H9 (cell line): ENCODE measurements at regions not wholly inside any gene's neighbourhood (a gene's known extent, or its start where the extent isn't known, plus 50 kb on each side); places are given as distances from the start of the nearest gene placed in this dataset.

ENCODE experiments used
- DNase-seq: peaks from one replicate; pipeline ENCODE4 v3.0.0-alpha.2; 2017
- H2AFZ ChIP-seq: one replicate; pipeline ENCODE4 v1.6.1; 2013; ENCODE audit warnings: mild to moderate bottlenecking, low read length, control low read depth, moderate library complexity
- H2AK5ac ChIP-seq: 2 replicates; pipeline ENCODE4 v1.6.1; 2013; ENCODE audit warnings: low read length, control low read depth, mixed read lengths; ENCODE audit not compliant: insufficient read length
- H2BK120ac ChIP-seq: one replicate; pipeline ENCODE4 v1.6.1; 2013; ENCODE audit warnings: low read depth, mild to moderate bottlenecking, low read length, control low read depth, inconsistent platforms; ENCODE audit not compliant: poor library complexity, severe bottlenecking
- H2BK12ac ChIP-seq: 2 replicates; pipeline ENCODE4 v1.6.1; 2013; ENCODE audit warnings: low read length, control low read depth, mixed read lengths, low read depth; ENCODE audit not compliant: insufficient read length
- H2BK15ac ChIP-seq: 2 replicates; pipeline ENCODE4 v1.6.1; 2013; ENCODE audit warnings: low read depth, low read length, control low read depth
- H2BK20ac ChIP-seq: one replicate; pipeline ENCODE4 v1.6.1; 2013; ENCODE audit warnings: low read depth, mild to moderate bottlenecking, low read length, control low read depth, inconsistent platforms; ENCODE audit not compliant: poor library complexity, severe bottlenecking
- H2BK5ac ChIP-seq: 2 replicates; pipeline ENCODE4 v1.6.1; 2013; ENCODE audit warnings: low read length, control low read depth, mixed read lengths; ENCODE audit not compliant: insufficient read length
- H3K14ac ChIP-seq: 2 replicates; pipeline ENCODE4 v1.6.1; 2013; ENCODE audit warnings: low read length, control low read depth; ENCODE audit not compliant: insufficient read depth
- H3K18ac ChIP-seq: 2 replicates; pipeline ENCODE4 v1.6.1; 2013; ENCODE audit warnings: low read depth, mild to moderate bottlenecking, mixed read lengths, low read length, control low read depth; ENCODE audit not compliant: insufficient read length
- H3K23ac ChIP-seq: 2 replicates; pipeline ENCODE4 v1.6.1; 2013; ENCODE audit warnings: low read length, control low read depth, mixed read lengths, low read depth; ENCODE audit not compliant: insufficient read length
- H3K23me2 ChIP-seq: 2 replicates; pipeline ENCODE4 v1.6.1; 2013; ENCODE audit warnings: low read depth, mild to moderate bottlenecking, mixed read lengths, low read length, control low read depth; ENCODE audit not compliant: insufficient read length, poor library complexity, severe bottlenecking
- H3K27ac ChIP-seq: 2 replicates; pipeline ENCODE4 v1.5.1; 2013; ENCODE audit warnings: low read length, control low read depth, mixed read lengths, low read depth; ENCODE audit not compliant: insufficient read length
- H3K27me3 ChIP-seq: 2 replicates; pipeline ENCODE4 v1.6.1; 2013; ENCODE audit warnings: low read length, control low read depth, inconsistent platforms; ENCODE audit not compliant: insufficient read depth
- H3K4ac ChIP-seq: 2 replicates; pipeline ENCODE4 v1.6.1; 2013; ENCODE audit warnings: low read depth, mild to moderate bottlenecking, control low read depth, inconsistent platforms, low read length, moderate library complexity
- H3K4me1 ChIP-seq: 2 replicates; pipeline ENCODE4 v1.6.1; 2013; ENCODE audit warnings: low read length, control low read depth, inconsistent platforms; ENCODE audit not compliant: insufficient read depth
- H3K4me2 ChIP-seq: 2 replicates; pipeline ENCODE4 v1.6.1; 2013; ENCODE audit warnings: low read length, control low read depth, mixed read lengths; ENCODE audit not compliant: insufficient read length, insufficient read depth
- H3K56ac ChIP-seq: 2 replicates; pipeline ENCODE4 v1.6.1; 2013; ENCODE audit warnings: low read depth, mild to moderate bottlenecking, mixed read lengths, low read length, control low read depth; ENCODE audit not compliant: insufficient read length
- H3K79me1 ChIP-seq: 2 replicates; pipeline ENCODE4 v1.6.1; 2013; ENCODE audit warnings: low read depth, mild to moderate bottlenecking, moderate library complexity, low read length, control low read depth, inconsistent platforms; ENCODE audit not compliant: insufficient read depth, poor library complexity, severe bottlenecking
- H3K79me2 ChIP-seq: 2 replicates; pipeline ENCODE4 v1.6.1; 2013; ENCODE audit warnings: low read length, control low read depth, inconsistent platforms; ENCODE audit not compliant: insufficient read depth
- H3K9ac ChIP-seq: 2 replicates; pipeline ENCODE4 v1.6.1; 2013; ENCODE audit warnings: low read length, control low read depth, mixed read lengths; ENCODE audit not compliant: insufficient read length; ENCODE audit errors: extremely low read depth
- H3K9me3 ChIP-seq: one replicate; pipeline ENCODE4 v1.6.1; 2013; ENCODE audit warnings: low read depth, low read length, inconsistent platforms; ENCODE audit not compliant: control insufficient read depth
- H3T11ph ChIP-seq: one replicate; pipeline ENCODE4 v1.6.1; 2013; ENCODE audit warnings: mild to moderate bottlenecking, low read length, control low read depth, inconsistent platforms
- H4K20me1 ChIP-seq: one replicate; pipeline ENCODE4 v1.6.1; 2013; ENCODE audit not compliant: control insufficient read depth, insufficient read length, insufficient read depth
- H4K5ac ChIP-seq: 2 replicates; pipeline ENCODE4 v1.6.1; 2013; ENCODE audit warnings: low read depth, mild to moderate bottlenecking, mixed read lengths, low read length, control low read depth; ENCODE audit not compliant: insufficient read length
- H4K8ac ChIP-seq: replicated peaks from 2 replicates; pipeline ENCODE4 v1.6.1; 2013; ENCODE audit warnings: low read length, control low read depth, mixed read lengths, low read depth; ENCODE audit not compliant: insufficient read length
- H4K91ac ChIP-seq: 2 replicates; pipeline ENCODE4 v1.6.1; 2013; ENCODE audit warnings: low read depth, mild to moderate bottlenecking, moderate library complexity, mixed read lengths, low read length, control low read depth; ENCODE audit not compliant: insufficient read length
- H3K27ac Mint-ChIP-seq, 3 experiments: 2 replicates in 2 of 3; 3 replicates in 1 of 3; pipeline ENCODE4 v1.8.0; 2020 to 2021; ENCODE audit warnings: mixed read lengths in 3 of 3, mild to moderate bottlenecking in 1 of 3, moderate library complexity in 1 of 3
- H3K27me3 Mint-ChIP-seq: 2 replicates; pipeline ENCODE4 v1.8.0; 2021; ENCODE audit warnings: low read depth, mild to moderate bottlenecking, moderate library complexity, mixed read lengths
- H3K36me3 Mint-ChIP-seq, 3 experiments: 2 replicates in 2 of 3; 3 replicates in 1 of 3; pipeline ENCODE4 v1.8.0; 2020 to 2021; ENCODE audit warnings: low read depth in 3 of 3, mixed read lengths in 3 of 3; ENCODE audit not compliant: insufficient read depth in 1 of 3
- H3K4me1 Mint-ChIP-seq, 2 experiments: 2 replicates each; pipeline ENCODE4 v1.8.0; 2020; ENCODE audit warnings: mixed read lengths in 2 of 2
- H3K4me3 Mint-ChIP-seq, 2 experiments: 2 replicates in 1 of 2; 3 replicates in 1 of 2; pipeline ENCODE4 v1.8.0; 2020 to 2021; ENCODE audit warnings: mild to moderate bottlenecking in 2 of 2, mixed read lengths in 2 of 2, moderate library complexity in 1 of 2
- H3K9me3 Mint-ChIP-seq, 2 experiments: 2 replicates in 1 of 2; 3 replicates in 1 of 2; pipeline ENCODE4 v1.8.0; 2020; ENCODE audit warnings: mild to moderate bottlenecking in 2 of 2, mixed read lengths in 2 of 2, moderate library complexity in 1 of 2
- WGBS: extraction: QIAGEN DNeasy Blood & Tissue Kit; methylation state at CpG from one replicate; pipeline ENCODE4 v1.1.7; 2013; ENCODE audit warnings: missing lambda C conversion rate, low lambda C conversion rate, mixed read lengths; ENCODE audit not compliant: insufficient read length; ENCODE audit errors: extremely low coverage; 5-methylcytosine and 5-hydroxymethylcytosine counted together
- TF ChIP-seq, protein P1 (sequence below): fragments of 200-600 bp; sonication (generic); conservative IDR thresholded peaks from 3 replicates; pipeline ENCODE4 v1.8.0; 2021; ENCODE audit warnings: antibody characterized with exemption, mild to moderate bottlenecking

DNA sequence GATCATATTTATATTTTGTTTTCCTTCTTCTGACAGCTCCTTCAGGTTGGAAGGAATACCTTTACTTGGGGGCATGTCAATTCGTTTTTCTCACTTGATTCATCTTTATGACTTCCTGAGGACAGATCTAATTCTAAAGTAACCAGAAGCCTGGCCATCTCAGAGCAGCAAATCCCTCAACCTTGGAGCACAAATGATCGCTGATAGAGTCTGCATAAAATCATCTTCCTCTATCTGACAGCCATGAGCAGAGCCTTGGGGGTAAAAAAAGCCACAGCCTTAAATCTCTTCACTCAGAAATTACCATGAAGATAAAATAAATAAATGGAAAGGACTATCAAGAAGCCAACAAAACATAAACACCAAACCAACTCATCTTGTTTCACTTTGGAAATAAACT is 325.8 kb downstream of the PRR16 start:
- no peak overlapping the region for H2AK5ac ChIP-seq
- Mint-ChIP-seq H3K4me1 (peaks cover 0 to 3% of the 10 kb centered on the region in 2 experiments; a peak in 1 of 4 replicates), H3K27me3 (no peaks in the 10 kb centered on the region), H3K9me3 (no peaks in the 10 kb centered on the region), H3K4me3 (no peak overlapping the region), H3K36me3 (no peaks in the 10 kb centered on the region), H3K27ac (no peak overlapping the region; a peak in 1 of 7 replicates)
- no peak overlapping the region for H2BK5ac ChIP-seq
- no CpG with 5 or more reads among the region's 2 CpGs for WGBS
- H2BK120ac ChIP-seq: no peak overlapping the region
- no peaks in the 10 kb centered on the region for H3K27me3 ChIP-seq
- H3K18ac ChIP-seq: no peak overlapping the region
- no peak overlapping the region for H3K4me2 ChIP-seq
- no peak overlapping the region for H2BK15ac ChIP-seq
- H3K9ac ChIP-seq: no peak overlapping the region
- H3K23me2 ChIP-seq: no peaks in the 10 kb centered on the region
- H2AFZ ChIP-seq: no peak overlapping the region
- no peak overlapping the region for H3K27ac ChIP-seq
- H3K4ac ChIP-seq: no peak overlapping the region
- no peaks in the 10 kb centered on the region for H4K20me1 ChIP-seq
- no peak overlapping the region for H2BK12ac ChIP-seq
- no peaks in the 10 kb centered on the region for H3K4me1 ChIP-seq
- no peak overlapping the region for H4K5ac ChIP-seq
- TF ChIP-seq, protein P1, sequence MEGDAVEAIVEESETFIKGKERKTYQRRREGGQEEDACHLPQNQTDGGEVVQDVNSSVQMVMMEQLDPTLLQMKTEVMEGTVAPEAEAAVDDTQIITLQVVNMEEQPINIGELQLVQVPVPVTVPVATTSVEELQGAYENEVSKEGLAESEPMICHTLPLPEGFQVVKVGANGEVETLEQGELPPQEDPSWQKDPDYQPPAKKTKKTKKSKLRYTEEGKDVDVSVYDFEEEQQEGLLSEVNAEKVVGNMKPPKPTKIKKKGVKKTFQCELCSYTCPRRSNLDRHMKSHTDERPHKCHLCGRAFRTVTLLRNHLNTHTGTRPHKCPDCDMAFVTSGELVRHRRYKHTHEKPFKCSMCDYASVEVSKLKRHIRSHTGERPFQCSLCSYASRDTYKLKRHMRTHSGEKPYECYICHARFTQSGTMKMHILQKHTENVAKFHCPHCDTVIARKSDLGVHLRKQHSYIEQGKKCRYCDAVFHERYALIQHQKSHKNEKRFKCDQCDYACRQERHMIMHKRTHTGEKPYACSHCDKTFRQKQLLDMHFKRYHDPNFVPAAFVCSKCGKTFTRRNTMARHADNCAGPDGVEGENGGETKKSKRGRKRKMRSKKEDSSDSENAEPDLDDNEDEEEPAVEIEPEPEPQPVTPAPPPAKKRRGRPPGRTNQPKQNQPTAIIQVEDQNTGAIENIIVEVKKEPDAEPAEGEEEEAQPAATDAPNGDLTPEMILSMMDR: no peak
- H3K9me3 ChIP-seq: no peaks in the 10 kb centered on the region
- no peak overlapping the region for H2BK20ac ChIP-seq
- H3K14ac ChIP-seq: no peak overlapping the region
- H3K79me2 ChIP-seq: no peaks in the 10 kb centered on the region
- H3K56ac ChIP-seq: no peak overlapping the region
- no peak for DNase-seq
- no peak overlapping the region for H3K23ac ChIP-seq
- H3K79me1 ChIP-seq: no peaks in the 10 kb centered on the region
- no peak overlapping the region for H4K8ac ChIP-seq
- H4K91ac ChIP-seq: no peak overlapping the region
- H3T11ph ChIP-seq: no peak overlapping the region
